ENCODE measurements at regions not wholly inside any gene's neighbourhood (a gene's known extent, or its start where the extent isn't known, plus 50 kb on each side); places are given as distances from the start of the nearest gene placed in this dataset.

DNA sequence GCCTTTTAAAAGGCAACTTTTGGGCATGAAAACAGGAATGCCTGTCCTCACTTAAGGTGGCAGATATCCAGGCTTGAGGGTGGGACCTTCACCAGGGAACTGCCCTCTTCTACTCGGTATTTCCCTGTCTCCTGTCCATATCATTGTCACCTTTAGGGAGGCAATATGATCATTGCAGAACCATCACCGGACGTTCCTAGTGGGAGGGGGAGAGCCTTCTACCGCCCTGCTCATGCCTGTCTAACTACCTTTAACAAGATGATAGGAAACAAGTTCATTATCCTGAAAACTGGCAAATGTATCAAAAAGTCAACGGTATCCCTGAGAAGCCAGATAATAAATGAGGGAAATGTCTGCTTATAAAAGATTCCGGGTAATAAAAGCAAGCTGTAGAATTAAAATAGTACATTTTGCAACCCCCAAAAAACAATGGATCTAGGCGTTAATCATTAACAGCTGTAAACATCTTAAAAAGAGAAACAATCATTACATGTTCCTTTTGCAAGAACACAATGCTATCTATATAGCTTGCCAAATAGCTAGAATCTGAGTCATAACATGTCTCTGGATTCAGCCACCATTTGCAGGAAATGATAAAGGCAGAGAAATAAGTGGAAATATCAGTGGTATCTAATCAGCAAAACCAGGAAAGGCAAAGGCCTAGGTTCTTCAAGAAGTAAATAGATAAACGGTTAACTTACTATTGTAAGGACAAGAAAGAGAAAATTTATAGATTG, 852.9 kb upstream of the ADGRL4 start:
- TF ChIP-seq RXRA (IDR thresholded peaks at IDR 0.05) (no peak), CTCF (IDR thresholded peaks at IDR 0.05; ENCODE audit: low read depth, low read length, missing input control) (no peak), YY1 (IDR thresholded peaks at IDR 0.05) (no peak), TAF1 (conservative IDR thresholded peaks at IDR 0.05) (no peak), RAD21 (IDR thresholded peaks at IDR 0.05) (no peak), EGR1 (IDR thresholded peaks at IDR 0.05; ENCODE audit: low read depth in 2 of 2) (no peak), ZBTB33 (IDR thresholded peaks at IDR 0.05) (no peak)
- TF ChIP-seq, protein P1, sequence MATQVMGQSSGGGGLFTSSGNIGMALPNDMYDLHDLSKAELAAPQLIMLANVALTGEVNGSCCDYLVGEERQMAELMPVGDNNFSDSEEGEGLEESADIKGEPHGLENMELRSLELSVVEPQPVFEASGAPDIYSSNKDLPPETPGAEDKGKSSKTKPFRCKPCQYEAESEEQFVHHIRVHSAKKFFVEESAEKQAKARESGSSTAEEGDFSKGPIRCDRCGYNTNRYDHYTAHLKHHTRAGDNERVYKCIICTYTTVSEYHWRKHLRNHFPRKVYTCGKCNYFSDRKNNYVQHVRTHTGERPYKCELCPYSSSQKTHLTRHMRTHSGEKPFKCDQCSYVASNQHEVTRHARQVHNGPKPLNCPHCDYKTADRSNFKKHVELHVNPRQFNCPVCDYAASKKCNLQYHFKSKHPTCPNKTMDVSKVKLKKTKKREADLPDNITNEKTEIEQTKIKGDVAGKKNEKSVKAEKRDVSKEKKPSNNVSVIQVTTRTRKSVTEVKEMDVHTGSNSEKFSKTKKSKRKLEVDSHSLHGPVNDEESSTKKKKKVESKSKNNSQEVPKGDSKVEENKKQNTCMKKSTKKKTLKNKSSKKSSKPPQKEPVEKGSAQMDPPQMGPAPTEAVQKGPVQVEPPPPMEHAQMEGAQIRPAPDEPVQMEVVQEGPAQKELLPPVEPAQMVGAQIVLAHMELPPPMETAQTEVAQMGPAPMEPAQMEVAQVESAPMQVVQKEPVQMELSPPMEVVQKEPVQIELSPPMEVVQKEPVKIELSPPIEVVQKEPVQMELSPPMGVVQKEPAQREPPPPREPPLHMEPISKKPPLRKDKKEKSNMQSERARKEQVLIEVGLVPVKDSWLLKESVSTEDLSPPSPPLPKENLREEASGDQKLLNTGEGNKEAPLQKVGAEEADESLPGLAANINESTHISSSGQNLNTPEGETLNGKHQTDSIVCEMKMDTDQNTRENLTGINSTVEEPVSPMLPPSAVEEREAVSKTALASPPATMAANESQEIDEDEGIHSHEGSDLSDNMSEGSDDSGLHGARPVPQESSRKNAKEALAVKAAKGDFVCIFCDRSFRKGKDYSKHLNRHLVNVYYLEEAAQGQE (IDR thresholded peaks at IDR 0.05), result no peak
- TF ChIP-seq, protein P2, sequence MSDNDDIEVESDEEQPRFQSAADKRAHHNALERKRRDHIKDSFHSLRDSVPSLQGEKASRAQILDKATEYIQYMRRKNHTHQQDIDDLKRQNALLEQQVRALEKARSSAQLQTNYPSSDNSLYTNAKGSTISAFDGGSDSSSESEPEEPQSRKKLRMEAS (IDR thresholded peaks at IDR 0.05), result no peak

Data from liver (tissue), 3 donors.